Medulla oblongata (tissue), 1 donor: ENCODE measurements at regions not wholly inside any gene's neighbourhood (a gene's known extent, or its start where the extent isn't known, plus 50 kb on each side); places are given as distances from the start of the nearest gene placed in this dataset.
A peak's percentile ranks its signal among the peaks of the same experiment; 100 is the strongest.

ENCODE experiments used
- DNase-seq: peaks from one replicate; pipeline ENCODE4 v3.0.0-alpha.2; 2015; ENCODE audit errors: extremely low spot score

DNA sequence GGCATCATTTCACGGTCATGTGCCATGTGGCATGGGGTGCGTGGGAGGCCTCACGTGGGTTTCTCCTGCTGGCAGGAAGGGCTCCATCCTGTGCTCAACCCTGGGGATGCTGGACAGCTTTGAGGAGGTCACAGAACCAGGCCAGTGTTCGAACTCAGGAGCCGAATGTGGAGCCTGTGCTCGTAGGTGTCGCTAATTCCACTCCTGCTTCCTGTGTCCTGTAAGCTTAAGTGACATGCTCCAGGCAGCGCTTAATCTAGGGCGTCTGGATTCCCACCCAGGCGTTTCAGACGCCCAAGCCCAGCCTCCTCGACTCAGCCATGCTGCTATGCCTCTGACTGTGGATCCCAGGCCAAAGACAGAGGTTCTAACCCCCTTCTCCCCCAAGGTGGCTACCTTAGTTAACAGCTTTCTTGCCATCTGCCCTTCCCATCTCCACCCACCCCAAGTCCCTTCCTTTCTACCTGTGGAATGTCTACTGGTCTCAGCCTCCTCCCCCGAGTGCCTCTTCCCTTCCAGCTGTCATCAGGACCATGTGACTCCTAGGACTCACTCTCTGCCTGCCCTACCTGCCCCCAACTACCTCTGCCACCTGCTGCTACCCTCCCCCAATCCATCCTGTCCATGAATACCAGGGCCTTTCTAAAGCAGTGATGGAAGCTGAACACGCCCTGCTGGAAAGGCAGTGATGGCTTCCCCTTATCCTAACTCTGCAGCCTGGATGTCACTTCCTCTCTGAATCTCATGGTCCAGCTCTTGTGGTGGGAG is 255.1 kb downstream of the CDH26 start:
- DNase-seq: no peak

DNA sequence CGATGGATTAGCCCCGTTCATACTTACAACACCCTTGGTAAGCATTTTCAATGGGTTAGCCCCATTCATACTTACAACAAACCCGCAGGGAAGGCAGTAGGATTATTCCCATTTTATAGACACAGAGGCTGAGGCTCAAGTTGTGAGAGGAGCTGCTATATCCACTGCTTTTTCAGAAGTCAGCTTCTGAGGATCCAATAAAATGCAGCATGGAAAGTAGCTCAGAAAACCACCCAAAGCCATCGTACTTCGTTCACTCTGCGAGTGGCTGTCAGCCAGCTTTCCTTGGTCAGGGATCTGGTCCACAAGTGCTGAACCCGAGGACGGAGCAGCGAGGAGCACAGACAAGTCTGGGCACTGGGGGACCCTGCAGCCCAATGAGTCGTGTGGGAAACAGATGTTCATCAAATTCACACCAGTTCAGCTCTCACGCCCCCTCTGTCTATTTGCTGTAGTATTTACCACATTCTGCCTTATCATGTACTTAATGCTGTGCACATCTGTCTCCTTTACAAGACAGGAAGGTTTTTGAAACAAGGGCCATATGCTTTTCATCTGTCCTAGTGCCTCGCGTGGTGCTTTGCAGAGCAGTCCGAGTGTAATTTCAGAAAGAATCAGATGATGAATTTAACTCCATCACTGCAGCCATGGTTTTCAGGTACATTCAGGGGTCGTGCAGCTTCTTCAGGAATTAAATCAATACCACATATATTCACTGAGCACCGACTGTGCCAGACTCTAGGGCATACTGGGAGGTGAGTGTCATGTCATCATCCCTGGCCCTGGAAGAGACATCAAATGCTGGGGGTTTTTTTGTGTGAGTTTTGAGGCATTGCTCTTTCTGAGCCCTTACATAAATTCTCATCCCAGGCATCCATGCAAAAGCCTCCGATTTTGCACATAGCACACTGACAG is 256.9 kb downstream of the CDH26 start:
- DNase-seq: no peak

DNA sequence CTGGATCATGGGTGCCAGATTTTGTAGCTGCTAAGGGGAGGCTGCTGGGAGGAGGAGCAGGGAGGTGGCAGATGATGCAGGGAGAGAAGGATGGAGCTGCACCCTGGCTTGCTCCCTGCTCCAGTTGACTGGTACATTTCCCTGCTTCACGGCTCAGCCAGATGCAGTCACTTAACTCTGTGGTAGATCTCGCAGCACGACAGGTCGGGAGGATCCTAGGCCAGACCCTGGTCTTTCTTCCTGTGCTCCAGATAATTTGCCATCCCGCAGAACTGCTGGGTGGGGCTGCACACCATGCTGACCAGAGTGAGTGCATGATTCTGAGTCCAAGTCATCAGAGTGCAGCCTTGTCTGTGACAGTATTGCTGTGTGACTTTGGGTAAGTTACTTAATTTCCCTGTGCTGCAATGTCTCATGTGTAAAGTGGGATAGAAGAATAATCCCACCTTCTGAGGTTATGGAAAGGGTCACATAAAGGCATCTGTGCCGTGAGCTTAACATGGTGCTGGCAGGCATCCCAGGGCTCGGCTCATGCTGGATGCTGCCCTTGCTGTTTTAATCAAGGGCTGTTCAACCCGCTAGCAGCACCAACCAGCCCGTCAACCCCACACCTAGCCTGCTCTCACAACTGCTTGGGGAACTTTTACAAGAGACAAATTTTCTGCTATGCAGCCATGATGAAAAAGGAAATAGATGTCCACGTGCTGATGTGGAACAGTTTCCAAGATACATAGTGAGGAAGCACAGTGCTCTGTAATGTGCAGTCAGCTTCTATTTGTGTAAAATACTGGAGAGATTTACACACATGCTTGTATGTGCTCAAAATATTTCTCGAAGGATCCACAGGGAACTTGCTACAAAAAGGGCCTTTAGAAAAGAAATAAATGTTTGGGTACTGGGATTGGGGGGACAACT is 257.9 kb downstream of the CDH26 start:
- no peak for DNase-seq

DNA sequence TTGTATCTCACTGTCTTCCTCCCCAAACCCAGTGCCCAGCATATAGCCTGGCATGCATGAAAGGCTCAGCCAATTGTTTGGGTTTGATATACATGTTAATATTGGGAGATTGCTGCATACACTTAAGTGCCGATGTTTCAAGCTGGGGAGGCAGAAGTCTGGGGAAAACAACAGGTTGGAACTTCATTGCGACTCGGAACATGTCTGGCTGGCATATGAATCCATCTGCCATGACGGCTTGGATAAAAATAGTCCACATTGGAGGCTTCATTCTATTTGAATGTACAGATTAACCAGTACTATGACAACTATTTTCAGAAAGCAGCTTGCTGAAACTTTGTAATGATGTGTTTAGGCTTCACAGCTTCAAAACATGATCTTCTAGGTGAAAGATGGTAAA is 261.0 kb downstream of the CDH26 start:
- DNase-seq: no peak

DNA sequence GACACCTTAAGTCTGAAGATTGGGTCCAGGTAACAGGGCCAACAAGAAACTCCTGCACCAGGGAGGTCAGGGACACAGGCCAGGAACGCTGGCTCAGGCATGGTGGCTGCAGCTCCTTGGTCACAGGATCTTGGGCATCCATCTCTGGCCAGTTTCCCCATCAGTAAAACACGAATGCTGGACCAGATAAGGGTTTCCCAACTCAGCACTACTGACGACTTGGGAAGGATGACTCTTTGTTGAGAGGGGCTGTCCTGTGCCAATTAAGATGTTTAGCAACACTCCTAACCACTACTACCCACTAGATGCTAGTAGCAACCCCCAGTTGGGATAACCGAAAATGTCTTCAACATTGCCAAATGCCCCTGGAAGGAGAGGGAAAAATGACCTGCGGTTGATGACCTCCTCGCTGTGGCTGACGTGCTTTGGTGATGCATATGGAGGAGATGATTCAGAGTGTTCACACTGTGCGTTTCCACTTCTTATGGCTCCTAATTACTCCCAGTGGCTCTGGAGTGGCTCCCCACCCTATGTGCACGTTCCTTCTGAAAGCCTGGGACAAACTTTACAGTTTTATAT is 261.9 kb downstream of the CDH26 start:
- DNase-seq: no peak

DNA sequence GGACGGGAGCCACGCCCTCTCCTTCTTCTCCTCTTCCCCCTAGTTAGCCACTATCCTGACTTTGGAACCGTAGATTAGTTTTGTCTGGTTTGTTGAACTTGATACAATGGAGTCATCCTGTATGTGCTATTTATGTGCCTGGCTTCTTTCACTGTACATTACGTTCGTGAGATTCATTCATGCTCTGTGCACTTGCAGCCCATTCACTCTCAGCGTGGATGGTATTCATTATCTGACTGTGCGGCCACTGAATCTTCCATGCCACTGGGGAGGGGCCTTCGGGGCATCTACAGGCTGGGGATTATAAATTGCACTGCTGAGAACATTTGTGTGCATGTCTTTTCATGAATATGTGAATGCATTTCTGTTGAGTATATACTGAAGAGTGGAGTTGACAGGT is 262.5 kb downstream of the CDH26 start:
- DNase-seq: no peak

DNA sequence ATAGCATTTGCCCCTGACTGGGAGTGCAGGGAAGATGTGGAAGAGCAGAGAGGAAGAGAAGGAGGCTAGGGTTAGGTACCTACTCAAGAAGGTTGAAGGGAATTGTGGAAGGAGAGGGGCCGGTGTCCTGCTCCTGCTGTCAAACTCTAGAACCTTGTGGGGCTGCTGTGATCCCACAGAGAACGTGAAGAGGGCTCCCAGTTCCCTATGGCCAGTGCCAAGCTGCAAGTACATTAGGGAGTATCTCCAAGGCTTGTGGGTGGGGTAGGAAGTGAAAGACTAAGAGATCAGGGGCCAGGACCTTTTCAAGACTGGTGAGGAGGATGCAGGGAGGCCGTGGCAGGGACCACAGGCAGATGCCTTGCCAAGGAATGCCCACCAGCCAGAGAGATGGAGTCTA is 263.4 kb downstream of the CDH26 start:
- no peak for DNase-seq

DNA sequence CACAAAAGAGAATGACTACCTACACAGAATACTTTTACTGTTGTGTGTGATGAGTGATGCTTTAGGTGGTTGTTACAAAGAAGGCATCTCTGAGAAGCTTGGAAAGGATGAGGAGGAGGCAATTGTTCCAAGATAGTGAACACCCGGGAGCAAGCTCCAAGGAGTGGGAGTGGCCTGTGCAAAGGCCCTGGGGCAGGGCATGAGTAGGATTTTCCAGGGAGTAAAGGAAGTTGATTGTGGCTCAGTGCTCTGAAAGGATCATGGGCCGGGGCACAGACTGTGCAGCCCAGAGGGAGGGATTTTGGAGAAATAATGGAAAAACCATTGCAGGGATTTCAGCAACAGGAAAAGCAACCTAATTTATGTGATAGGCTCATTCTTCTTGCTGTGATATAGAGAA is 264.3 kb downstream of the CDH26 start:
- DNase-seq: no peak

DNA sequence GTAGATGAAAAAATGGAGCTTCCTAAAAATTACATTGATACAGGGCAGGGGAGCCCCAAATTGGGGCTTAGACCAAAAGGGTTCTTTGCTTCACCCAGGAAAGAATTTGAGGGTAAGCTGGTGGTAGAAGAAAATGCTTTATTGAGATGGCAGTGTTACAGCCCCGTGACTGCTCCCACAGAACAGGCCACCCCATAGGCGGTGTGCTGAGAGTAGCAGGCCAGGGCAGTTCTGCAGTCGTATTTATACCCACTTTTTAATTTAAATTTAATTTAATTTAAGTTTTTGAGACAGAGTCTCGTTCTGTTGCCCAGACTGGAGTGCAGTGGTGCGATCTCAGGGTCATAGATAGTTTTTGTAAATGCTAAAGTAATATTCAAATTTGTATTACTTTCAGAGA is 265.0 kb downstream of the CDH26 start:
- DNase-seq: no peak

DNA sequence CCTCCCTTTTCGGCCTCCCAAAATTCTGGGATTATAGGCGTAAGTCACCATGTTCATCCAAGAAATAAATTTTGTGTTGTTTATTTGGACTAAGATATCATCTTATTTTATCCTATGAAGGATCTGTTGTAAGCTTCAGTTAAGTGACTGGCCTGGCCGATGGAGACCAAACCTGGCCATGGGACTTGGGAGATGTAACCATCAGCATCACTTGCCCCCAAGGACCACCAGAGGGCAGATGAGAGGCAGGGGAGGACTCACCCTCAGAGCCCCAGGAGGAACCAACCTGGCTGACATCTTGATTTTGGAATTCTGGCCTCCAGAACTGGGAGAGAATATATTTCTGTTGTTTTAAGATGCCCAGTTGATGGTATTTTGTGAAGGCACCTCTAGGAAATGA is 266.7 kb downstream of the CDH26 start:
- no peak for DNase-seq

DNA sequence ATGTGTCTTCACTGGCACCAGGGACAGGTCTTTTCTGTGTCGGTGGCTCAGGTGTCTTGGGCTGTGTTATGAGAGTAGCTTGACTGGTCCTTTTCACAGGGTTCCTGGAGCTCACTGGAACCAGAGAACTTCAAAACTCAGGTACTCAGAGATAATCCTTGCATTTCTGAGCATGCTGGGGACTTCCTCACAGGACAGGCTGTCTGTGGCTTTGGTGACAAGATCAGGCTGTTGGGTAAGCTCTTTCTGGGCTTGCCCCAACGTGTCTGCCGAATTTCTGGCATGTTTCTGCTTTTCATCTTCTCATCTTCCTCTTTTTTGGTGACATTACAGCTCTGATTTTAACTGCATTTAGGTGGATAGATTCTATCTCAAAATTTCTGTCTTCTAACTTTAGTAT is 270.0 kb downstream of the CDH26 start:
- peak; percentile 57 for DNase-seq

DNA sequence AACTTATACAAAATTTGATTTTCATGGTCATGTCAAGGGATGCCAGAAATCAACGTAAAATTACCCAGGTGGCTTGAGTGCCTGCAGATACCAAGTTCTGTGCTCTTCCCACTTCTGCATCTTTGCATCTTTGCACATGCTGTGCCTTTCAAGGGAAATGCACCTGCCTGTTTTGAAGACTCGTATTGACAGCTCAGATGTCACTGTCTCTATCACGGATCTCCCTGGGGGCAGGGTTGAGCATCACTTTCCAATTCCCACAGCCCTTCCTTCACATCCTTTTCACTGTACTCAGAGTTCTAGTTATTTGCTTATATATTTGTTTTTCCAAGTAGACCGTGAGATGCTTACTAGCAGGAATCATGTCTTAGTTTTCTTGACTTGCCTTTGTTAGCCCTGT is 274.2 kb downstream of the CDH26 start:
- DNase-seq: no peak

DNA sequence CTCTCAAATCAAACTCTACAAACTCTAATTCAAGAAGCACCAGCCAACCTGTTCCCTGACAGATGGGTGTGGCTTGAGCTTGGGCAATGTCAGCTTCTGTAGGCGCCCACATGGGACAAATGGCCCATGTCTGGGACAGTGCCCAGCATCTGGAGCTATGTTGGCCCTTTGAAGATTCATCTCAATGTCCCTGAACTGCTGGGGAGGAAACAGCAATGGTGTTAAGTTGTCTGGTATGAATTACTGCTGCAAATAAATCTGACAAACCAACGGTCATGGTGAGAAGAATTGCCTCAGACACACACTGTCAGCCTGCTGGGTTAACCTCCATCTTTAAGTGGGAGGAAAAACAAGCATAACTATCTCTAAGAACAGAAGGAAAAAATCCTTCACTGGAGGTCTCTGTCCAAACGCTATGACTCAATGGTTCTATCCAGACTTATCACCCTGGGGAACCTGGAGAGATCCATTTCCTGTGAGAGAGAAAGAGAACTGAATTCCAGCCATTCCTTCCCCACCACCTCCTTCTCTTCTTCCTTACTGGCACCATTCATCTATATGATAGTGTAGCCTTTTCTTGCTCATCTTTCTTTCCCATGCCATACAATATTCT is 274.9 kb downstream of the CDH26 start:
- no peak for DNase-seq

DNA sequence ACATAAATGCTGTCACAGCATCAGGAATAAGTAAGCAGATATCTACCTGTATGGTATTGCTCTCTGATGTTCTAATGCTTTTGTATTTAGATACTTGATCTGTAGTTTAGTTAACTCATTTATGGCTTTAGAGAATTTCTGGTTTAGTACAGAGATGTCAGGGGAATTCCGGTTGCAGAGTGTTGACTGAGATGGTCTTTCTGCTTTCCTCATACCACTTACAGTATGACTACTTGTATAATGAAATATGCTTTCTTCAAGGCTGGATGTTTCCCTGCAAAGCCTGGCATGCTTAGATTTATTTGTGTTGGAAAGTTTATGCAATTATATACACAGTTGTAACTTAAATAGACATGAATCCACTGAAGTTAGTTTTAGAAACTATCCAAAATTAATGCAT is 278.4 kb downstream of the CDH26 start:
- DNase-seq: no peak

DNA sequence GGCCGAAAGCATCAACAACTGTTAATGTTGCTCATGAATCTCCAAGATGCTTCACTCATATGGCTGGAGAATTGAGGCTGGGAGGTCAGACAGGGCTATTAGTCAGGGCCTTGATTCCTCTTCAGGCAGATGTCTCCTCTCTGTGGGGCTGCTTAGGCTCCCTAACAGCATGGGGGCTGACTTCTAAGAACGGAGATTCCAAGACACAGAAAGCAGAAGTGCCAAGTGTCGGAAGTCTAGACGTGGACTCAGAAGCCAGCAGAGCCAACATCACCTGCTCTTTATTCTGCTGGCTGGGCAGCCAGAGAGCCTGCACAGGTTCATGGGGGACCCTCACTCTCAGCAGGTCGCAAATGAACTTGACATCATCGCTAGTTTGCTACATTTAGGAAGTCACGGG is 279.8 kb downstream of the CDH26 start:
- DNase-seq: no peak

DNA sequence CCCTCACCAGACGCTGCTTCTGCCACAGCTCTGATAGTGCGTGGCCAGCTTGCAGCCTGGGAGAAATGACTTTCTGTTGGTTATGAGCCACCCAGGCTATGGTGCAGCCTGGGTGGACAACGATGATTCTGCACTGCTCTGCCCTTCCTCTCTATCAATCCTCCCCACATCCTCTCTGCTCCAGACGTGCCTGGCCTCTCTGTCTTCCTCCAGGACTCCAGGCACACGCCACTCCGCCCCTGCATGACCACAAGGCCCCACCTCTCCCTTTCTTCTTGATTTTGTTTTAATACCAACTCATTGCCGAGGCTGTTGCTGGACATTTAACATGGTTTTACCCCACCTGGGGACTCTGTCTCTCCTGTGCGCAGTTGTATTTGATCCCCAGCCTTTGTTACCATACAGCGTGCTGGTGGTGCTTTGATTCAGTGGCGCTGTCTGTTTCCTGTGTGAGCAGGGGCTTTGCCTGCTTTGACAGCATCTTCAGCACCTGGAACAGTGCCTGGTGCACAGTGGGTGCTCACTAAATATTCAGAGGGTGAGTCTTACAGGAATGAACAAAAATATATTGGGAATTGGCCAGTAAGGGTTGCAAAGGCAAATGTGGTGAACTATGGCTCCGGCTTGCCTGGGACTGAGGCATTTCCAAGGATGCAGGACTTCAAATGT is 280.9 kb downstream of the CDH26 start:
- DNase-seq: no peak

DNA sequence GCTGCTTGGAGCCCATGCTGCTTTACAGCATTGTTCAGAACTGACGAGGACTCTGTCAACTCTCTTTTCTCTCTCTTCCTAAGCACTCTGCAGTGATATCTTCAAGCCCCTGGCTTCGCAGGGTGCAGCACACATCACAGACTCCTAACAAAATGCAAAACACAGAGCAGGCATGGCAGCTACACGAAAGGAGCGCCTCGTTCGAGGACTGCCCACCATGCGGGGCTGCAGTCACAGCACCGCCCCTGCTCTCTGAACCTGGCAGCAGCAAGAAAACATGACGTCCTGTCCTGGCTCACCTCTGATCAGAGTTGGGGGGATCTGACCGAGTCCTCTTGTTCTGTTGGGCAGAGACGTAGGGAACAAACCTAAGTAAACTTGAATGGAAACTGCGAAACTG is 281.7 kb downstream of the CDH26 start:
- DNase-seq: no peak

DNA sequence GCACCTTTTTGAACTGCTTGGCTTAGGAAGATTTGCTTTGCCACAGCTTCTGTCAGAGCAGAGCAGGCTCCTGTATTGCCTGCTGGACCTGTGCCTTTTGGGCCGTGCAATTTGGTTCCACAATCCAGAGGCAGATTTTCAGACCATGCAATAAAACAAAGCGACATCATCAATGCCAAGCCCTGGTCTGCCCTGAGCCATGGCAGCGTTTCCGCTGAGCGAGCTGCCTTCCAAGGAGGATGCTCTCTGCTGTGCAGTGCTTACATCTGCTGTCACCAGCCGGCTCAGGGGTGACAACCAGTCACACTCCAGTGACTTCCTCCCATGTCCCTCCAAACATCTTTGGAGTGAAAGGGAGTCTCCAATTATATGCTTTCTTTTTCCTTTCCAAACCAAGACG is 282.2 kb downstream of the CDH26 start:
- no peak for DNase-seq

DNA sequence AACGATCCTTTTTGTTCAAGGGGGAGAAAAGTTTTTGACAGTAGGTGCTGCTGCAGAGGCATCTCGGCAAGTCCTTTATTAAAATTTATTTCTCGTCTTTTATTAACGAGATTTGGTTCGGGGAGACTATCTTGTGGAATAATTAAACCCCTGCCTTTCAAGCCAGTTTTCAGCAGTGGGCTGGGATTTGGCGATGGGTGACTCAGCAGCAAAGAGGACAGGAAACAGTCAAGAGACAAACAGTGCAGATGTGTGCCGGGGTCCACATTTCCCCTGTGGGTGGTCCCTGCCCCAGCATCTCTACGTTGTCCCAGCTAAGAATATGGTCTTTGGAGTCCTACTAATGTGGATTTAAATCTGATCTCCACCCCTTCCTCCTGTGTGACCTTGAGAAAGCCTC is 282.8 kb downstream of the CDH26 start:
- DNase-seq: no peak

DNA sequence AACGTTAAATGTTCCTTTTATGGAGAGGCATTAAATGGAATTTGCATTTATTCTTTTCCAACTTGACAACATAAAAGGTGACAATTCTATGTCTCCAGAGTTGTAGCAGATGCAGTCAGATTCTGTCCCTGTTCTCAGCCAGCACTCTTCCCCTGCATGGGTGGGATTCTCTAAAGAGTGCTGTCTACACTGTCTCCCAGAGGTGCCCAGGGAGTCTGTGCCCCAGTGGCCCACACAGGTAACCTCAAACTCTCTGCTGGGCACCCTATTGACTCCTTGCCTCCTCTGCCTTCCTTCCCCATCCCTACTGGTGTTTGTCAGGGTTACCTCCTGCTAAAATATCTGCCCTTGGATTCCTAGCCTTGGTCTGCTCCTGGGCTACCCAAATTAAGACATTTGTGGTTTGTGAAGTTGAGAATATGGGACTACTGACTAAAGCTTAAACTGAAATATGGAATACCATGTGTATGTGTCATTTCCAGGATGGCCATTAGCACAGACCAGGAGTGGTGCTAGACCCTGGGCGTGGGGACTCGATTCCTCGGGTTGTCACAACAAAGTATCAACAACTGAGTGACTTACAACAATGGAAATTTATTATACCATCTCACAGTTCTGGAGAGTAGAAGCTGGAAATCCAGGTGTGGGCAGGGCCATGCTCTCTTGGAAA is 284.7 kb downstream of the CDH26 start:
- DNase-seq: no peak
